B cell (primary cell): ENCODE measurements at regions not wholly inside any gene's neighbourhood (a gene's known extent, or its start where the extent isn't known, plus 50 kb on each side); places are given as distances from the start of the nearest gene placed in this dataset.

Source experiments
- ATAC-seq: fragments of 200-7000 bp; cut with Tn5 transposase; one replicate; pipeline ENCODE4 v1.10.0; 2021; ENCODE audit warnings: low read depth, mild to moderate bottlenecking, moderate number of reproducible peaks, moderate library complexity
- CTCF ChIA-PET: fragments of 350-600 bp; sonication (Branson Sonifier 250); formaldehyde crosslinking; loops from one replicate; lab custom pipeline; 2021; ENCODE audit warnings: antibody characterized with exemption, inconsistent platforms; lab: Charles Lee
- POLR2A ChIA-PET: fragments of 350-600 bp; sonication (Branson Sonifier 250); formaldehyde crosslinking; loops from one replicate; lab custom pipeline; 2021; ENCODE audit warnings: antibody characterized with exemption; lab: Charles Lee
- DNase-seq: peaks from one replicate; pipeline ENCODE4 v3.0.0; 2013
- H2AFZ ChIP-seq: 2 replicates; pipeline ENCODE4 v1.6.1; 2012; ENCODE audit warnings: mild to moderate bottlenecking, low read depth, low read length; ENCODE audit not compliant: insufficient read depth, poor library complexity, severe bottlenecking
- H3K27ac ChIP-seq, 2 donors: 1 replicate in 1 of 2; 2 replicates in 1 of 2; pipeline ENCODE4 v1.5.1; 2012 to 2013; ENCODE audit warnings: low read length in 2 of 2, mild to moderate bottlenecking in 2 of 2, moderate library complexity in 1 of 2
- H3K27me3 ChIP-seq, 4 experiments: fragments of 200-600 bp in 1 of 4; sonication (generic) in 1 of 4; replicated peaks in 1 of 4; 1 replicate in 2 of 4; 2 replicates in 2 of 4; pipeline versions ENCODE4 v1.6.1 to v1.7.0; 2013 to 2016; ENCODE audit warnings: low read length in 3 of 4, mild to moderate bottlenecking in 2 of 4, mixed read lengths in 1 of 4, moderate library complexity in 1 of 4; ENCODE audit not compliant: insufficient read depth in 4 of 4, control insufficient read depth in 3 of 4; ENCODE audit errors: control extremely low read depth in 1 of 4
- H3K36me3 ChIP-seq, 2 experiments: replicated peaks in 1 of 2; 1 replicate in 1 of 2; 2 replicates in 1 of 2; pipeline versions ENCODE4 v1.6.1 to v1.7.1; 2013; ENCODE audit warnings: low read length in 1 of 2; ENCODE audit not compliant: insufficient read depth in 2 of 2, control insufficient read depth in 1 of 2; ENCODE audit errors: control extremely low read depth in 1 of 2, extremely low read depth in 1 of 2
- H3K4me1 ChIP-seq, 2 donors: fragments of 200-600 bp in 1 of 2; sonication (generic) in 1 of 2; 1 replicate in 1 of 2; 2 replicates in 1 of 2; pipeline versions ENCODE4 v1.5.1 to v1.6.1; 2013 to 2017; ENCODE audit warnings: low read length in 2 of 2; ENCODE audit not compliant: control insufficient read depth in 2 of 2, insufficient read depth in 2 of 2
- H3K4me2 ChIP-seq: replicated peaks from 2 replicates; pipeline ENCODE3; 2012; ENCODE audit warnings: mild to moderate bottlenecking, low read depth, low read length; ENCODE audit not compliant: poor library complexity, severe bottlenecking
- H3K4me3 ChIP-seq, 5 experiments: fragments of 200-600 bp in 1 of 5; sonication (generic) in 1 of 5; 1 replicate in 3 of 5; 2 replicates in 2 of 5; pipeline versions ENCODE4 v1.5.1 to v1.7.0; 2011 to 2016; ENCODE audit warnings: low read length in 4 of 5, mild to moderate bottlenecking in 4 of 5, low read depth in 2 of 5, control low read depth in 1 of 5, moderate library complexity in 1 of 5; ENCODE audit not compliant: insufficient read depth in 1 of 5; ENCODE audit errors: control extremely low read depth in 1 of 5, extremely low read depth in 1 of 5
- H3K79me2 ChIP-seq: fragments of 200-600 bp; sonication (generic); one replicate; pipeline ENCODE4 v1.6.0; 2016; ENCODE audit warnings: low read length; ENCODE audit not compliant: control insufficient read depth, insufficient read depth
- H3K9ac ChIP-seq: fragments of 200-600 bp; sonication (generic); 2 replicates; pipeline ENCODE4 v1.6.1; 2017; ENCODE audit warnings: mild to moderate bottlenecking, low read length, moderate library complexity
- H3K9me3 ChIP-seq, 3 donors: one replicate each; pipeline versions ENCODE4 v1.6.1 to v1.7.1; 2013; ENCODE audit warnings: low read length in 2 of 3; ENCODE audit not compliant: control insufficient read depth in 2 of 3, insufficient read depth in 1 of 3; ENCODE audit errors: control extremely low read depth in 1 of 3
- H4K20me1 ChIP-seq: 2 replicates; pipeline ENCODE4 v1.6.0; 2012; ENCODE audit warnings: mild to moderate bottlenecking, low read length; ENCODE audit not compliant: insufficient read depth, control insufficient read depth, poor library complexity, severe bottlenecking
- H3K27ac Mint-ChIP-seq: one replicate; pipeline ENCODE4 v1.8.0; 2021; ENCODE audit warnings: mixed read lengths
- H3K27me3 Mint-ChIP-seq: one replicate; pipeline ENCODE4 v1.8.0; 2021; ENCODE audit warnings: mixed read lengths
- H3K4me1 Mint-ChIP-seq: one replicate; pipeline ENCODE4 v1.8.0; 2021; ENCODE audit warnings: mixed read lengths
- H3K4me3 Mint-ChIP-seq: one replicate; pipeline ENCODE4 v1.8.0; 2021; ENCODE audit warnings: mixed read lengths
- H3K9me3 Mint-ChIP-seq: one replicate; pipeline ENCODE4 v1.8.0; 2022; ENCODE audit warnings: mixed read lengths; ENCODE audit not compliant: insufficient read depth
- EZH2 ChIP-seq: IDR thresholded peaks from 2 replicates; pipeline ENCODE4 v1.6.1; 2012; ENCODE audit warnings: borderline replicate concordance, low read depth, mild to moderate bottlenecking, moderate library complexity, low read length; ENCODE audit not compliant: insufficient read depth, poor library complexity, severe bottlenecking
- WGBS: methylation state at CpG from one replicate; pipeline ENCODE4 v1.1.5; 2013; ENCODE audit warnings: missing lambda C conversion rate; ENCODE audit not compliant: insufficient coverage; 5-methylcytosine and 5-hydroxymethylcytosine counted together
- intact Hi-C: fragments of 100-400 bp; cut with micrococcal nuclease; formaldehyde crosslinking; loops from one replicate; pipeline ENCODE4 v1.10.0; 2022
- TF ChIP-seq, protein P1 (sequence below): fragments of 200-600 bp; IDR thresholded peaks from one replicate; pipeline ENCODE4 v1.8.0; 2022; ENCODE audit warnings: antibody characterized with exemption, mild to moderate bottlenecking

- H3K9me3 Mint-ChIP-seq: no peaks in the 10 kb centered on the region
- TF ChIP-seq EZH2: no peak
- TF ChIP-seq, protein P1, sequence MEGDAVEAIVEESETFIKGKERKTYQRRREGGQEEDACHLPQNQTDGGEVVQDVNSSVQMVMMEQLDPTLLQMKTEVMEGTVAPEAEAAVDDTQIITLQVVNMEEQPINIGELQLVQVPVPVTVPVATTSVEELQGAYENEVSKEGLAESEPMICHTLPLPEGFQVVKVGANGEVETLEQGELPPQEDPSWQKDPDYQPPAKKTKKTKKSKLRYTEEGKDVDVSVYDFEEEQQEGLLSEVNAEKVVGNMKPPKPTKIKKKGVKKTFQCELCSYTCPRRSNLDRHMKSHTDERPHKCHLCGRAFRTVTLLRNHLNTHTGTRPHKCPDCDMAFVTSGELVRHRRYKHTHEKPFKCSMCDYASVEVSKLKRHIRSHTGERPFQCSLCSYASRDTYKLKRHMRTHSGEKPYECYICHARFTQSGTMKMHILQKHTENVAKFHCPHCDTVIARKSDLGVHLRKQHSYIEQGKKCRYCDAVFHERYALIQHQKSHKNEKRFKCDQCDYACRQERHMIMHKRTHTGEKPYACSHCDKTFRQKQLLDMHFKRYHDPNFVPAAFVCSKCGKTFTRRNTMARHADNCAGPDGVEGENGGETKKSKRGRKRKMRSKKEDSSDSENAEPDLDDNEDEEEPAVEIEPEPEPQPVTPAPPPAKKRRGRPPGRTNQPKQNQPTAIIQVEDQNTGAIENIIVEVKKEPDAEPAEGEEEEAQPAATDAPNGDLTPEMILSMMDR: no peak
- POLR2A ChIA-PET: no interaction called here
Measured at GRCh38 chr1:82466416-82466815, 665.7 kb downstream of the ADGRL2 start.

GRCh38 chr1:82465024-82465423 lies 664.3 kb downstream of the ADGRL2 start:
- H3K36me3 ChIP-seq: no peaks in the 10 kb centered on the region
- no peaks in the 10 kb centered on the region for H3K79me2 ChIP-seq
- CTCF ChIA-PET: no interaction called here
- no peaks in the 10 kb centered on the region for H3K9me3 ChIP-seq
- no peak for DNase-seq
- POLR2A ChIA-PET: no interaction called here
- no peaks in the 10 kb centered on the region for H3K27me3 ChIP-seq
- no peak overlapping the region for H3K4me3 ChIP-seq
- H3K4me2 ChIP-seq: no peak overlapping the region
- Mint-ChIP-seq H3K27me3 (no peaks in the 10 kb centered on the region), H3K27ac (no peak overlapping the region), H3K9me3 (no peaks in the 10 kb centered on the region), H3K4me3 (no peak overlapping the region), H3K4me1 (peaks cover 6% of the 10 kb centered on the region)
- H3K4me1 ChIP-seq: no peaks in the 10 kb centered on the region
- intact Hi-C loops: no loop called here
- WGBS: 100% methylated on average over 1 of the region's 3 CpGs
- H3K27ac ChIP-seq: no peak overlapping the region
- ATAC-seq: no peak
- TF ChIP-seq EZH2: no peak
- TF ChIP-seq, protein P1: no peak
- H4K20me1 ChIP-seq: no peaks in the 10 kb centered on the region
- no peak overlapping the region for H3K9ac ChIP-seq
- no peak overlapping the region for H2AFZ ChIP-seq

More at GRCh38 chr1:82466416-82466815, 665.7 kb downstream of the ADGRL2 start:
- no peak overlapping the region for H3K9ac ChIP-seq
- ATAC-seq (no peak), DNase-seq (no peak)
- H3K27me3 Mint-ChIP-seq: no peaks in the 10 kb centered on the region
- H4K20me1 ChIP-seq: no peaks in the 10 kb centered on the region
- no peak overlapping the region for H3K4me2 ChIP-seq
- peaks cover 6% of the 10 kb centered on the region for H3K4me1 Mint-ChIP-seq
- H2AFZ ChIP-seq: no peak overlapping the region
- CTCF ChIA-PET: no interaction called here
- H3K9me3 ChIP-seq: no peaks in the 10 kb centered on the region
- H3K27ac Mint-ChIP-seq: no peak overlapping the region
- no peaks in the 10 kb centered on the region for H3K4me1 ChIP-seq
- H3K27ac ChIP-seq: no peak overlapping the region
- H3K36me3 ChIP-seq: no peaks in the 10 kb centered on the region
- H3K79me2 ChIP-seq: no peaks in the 10 kb centered on the region
- no peak overlapping the region for H3K4me3 Mint-ChIP-seq
- H3K27me3 ChIP-seq: no peaks in the 10 kb centered on the region
- no peak overlapping the region for H3K4me3 ChIP-seq
- intact Hi-C loops: no loop called here
